HG02798 (cell line): ENCODE measurements at regions not wholly inside any gene's neighbourhood (a gene's known extent, or its start where the extent isn't known, plus 50 kb on each side); places are given as distances from the start of the nearest gene placed in this dataset.

Experiments
- ATAC-seq: cut with Tn5 transposase; IDR thresholded peaks from one replicate; pipeline ENCODE4 v1.9.1; 2021; ENCODE audit warnings: mild to moderate bottlenecking; ENCODE audit not compliant: unreplicated experiment, poor library complexity

DNA sequence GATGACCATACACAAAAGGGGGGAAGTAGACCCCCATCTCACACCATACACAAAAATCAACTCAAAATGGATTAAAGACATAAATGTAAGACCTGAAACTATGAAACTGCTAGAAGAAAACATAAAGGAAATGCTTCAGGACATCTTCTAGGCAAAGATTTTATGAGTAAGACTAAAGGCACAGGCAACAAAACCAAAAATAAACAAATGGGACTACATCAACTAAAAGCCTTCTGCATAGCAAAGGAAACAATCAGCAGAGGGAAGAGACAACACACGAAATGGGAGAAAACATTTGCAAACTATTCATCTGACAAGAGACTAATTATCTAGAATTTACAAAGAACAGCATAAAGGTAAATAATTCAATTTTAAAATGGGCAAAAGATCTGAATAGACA is 152.1 kb downstream of the AXIN2 start:
- no peak for ATAC-seq

- ATAC-seq = no peak
Measured at GRCh38 chr17:65408050-65408449, 153.4 kb downstream of the AXIN2 start.

- ATAC-seq = no peak
Measured at GRCh38 chr17:65407017-65407416, 154.4 kb downstream of the AXIN2 start.

DNA sequence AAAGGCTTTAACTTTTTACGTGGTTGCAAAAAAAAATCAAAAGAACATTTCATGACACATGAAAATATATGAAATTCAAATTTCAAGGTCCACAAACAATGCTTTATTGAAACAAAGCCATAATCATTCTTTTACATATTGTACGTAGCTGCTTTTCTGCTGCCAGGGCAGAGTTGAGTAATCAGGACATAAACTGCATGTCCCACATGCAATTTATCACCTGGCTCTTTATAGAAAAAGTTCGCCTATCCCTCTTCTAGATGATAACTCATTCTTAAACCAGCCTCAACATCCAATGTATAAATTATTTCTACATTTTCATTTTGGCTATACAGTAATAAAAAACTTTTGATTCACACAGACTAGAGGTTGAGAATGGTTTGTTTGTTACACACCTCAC is 154.9 kb downstream of the AXIN2 start:
- no peak for ATAC-seq

DNA sequence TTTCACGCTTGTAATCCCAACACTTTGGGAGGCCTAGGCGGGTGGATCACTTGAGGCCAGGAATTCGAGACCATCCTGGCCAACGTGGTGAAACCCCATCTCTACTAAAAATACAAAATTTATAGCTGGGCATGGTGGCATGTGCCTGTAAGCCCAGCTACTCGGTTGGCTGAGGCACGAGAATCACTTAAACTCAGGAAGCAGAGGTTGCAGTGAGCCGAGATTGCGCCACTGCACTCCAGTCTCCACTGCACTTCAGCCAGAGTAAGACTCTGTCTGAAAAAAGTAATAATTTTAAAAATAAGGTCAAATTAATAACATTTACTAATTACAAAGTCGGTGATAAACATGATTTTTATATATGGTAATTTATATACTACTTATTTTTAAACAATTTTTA is 155.9 kb downstream of the AXIN2 start:
- no peak for ATAC-seq

GRCh38 chr17:65404761-65405160 is 156.7 kb downstream of the AXIN2 start:
- no peak for ATAC-seq

GRCh38 chr17:65403626-65404025 is 157.8 kb downstream of the AXIN2 start:
- ATAC-seq = no peak

DNA sequence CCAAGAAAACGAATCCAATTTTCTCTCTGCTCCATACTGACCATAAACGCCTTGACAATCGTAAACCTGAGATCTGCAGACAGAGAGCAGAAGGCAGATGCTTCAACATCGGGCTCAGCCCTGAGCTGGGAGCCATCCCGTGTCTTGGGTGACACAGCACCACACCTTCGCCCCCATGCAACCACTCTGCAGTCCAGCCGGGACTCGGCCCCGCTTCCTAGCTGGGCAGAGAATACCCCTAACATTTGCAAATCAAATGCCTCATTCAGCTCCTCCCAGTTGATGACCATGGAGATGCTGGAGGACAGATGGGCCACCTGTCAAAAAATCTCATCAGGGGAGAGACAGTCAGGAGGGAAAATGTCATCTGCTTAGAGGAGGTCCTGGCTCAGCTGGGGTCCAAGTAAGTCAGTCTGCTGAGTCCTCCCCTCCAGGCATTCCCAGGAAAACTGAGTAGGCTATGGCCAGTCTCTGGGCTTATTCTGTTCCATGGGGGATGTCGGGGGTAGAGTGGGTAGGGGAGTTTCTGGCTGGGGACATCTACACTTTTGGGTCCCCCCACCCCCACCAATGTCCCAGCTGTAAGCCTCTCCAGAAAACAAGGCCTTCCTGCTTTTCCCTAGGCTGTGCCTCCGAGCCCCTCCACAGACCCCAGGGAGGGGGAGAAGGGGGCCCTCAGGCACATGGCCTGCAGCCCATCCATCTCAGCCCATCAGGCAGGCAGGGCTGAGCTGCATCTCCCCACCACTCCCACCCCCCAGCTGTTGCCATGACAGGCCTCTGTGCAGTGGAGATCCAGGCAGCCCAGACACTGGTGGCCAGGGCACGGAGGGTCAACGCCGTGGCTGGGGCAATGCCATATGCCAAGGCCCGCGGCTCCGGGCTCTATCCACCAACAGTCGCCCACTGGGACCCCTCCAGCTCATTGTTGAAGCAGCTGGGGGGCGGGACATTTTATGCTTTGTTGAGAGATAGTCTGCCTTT is 158.6 kb downstream of the AXIN2 start:
- no peak for ATAC-seq

DNA sequence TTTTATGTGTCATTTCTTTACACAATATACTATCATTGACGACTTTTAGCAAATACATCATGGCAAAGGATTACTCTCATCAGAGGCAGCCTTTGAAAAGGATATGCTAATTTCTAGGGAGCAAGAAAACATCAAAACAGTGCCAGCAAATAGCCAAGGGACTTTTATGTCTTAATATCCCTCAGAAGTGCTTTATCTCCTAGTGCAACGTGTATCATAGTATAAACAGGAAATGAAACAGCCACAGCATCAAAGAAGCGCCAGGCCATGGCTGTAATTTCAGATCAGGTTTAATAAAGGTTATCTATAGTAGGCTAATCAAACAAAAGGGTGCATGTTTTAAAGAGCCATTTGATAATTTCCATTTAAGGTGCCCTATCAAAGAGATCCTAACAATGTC is 159.9 kb downstream of the AXIN2 start:
- no peak for ATAC-seq

DNA sequence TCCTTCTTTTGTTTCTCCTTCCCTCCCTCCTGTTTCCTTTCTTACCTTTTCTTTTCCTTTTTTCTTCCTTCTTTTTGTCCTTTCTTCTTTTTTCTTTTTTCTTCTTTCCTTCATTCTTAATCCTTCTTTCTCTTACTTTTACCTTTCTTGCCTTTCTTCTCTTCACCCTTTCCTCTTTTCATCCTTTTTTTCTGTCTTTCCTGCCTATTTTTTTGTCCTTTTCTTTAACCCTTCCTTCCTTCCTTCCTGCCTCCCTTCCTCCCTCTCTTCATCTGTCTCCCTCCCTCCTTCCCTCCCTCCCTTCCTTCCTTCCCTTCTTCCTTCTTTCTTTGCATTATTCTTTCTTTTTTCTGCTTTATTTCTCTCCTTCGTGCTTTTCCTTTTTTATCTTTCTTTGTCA is 160.7 kb downstream of the AXIN2 start:
- ATAC-seq = no peak

DNA sequence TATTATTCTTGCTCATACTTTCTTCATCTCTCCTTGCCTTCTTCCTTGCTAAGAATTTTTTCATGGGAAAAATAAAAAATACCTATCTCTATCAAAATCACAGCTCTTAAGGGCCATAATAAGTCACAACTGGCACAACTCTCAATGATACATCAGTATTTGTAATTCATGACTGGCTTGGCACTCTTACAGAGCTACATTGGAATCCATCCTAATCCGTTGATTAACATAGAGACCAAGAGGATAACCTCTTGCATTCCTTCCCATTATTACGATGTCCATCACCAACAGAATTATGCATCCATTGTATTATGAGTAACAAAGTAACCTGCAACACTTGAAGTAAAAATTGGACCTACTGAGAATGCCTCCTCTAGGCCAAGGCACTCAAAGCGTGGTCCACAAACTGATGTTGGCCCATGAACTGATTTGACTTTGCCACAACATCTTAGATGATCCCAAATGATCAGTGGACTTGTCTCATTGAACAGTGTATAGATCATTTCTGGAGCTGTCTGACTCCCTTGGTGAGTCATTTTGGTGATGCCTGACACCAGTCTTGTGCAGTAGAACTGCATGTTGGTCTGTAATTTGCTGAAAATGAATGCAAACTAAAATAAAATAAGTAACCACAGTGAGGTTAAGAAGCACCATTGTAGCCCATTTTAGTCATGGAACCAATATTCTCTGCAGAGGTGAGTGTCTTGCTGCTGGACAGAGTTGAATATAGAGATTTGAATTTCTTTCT is 163.2 kb downstream of the AXIN2 start:
- ATAC-seq = no peak

- ATAC-seq = no peak
Measured at GRCh38 chr17:65395924-65396323, 165.5 kb downstream of the AXIN2 start.

GRCh38 chr17:65394811-65395472 is 166.5 kb downstream of the AXIN2 start:
- ATAC-seq = no peak

DNA sequence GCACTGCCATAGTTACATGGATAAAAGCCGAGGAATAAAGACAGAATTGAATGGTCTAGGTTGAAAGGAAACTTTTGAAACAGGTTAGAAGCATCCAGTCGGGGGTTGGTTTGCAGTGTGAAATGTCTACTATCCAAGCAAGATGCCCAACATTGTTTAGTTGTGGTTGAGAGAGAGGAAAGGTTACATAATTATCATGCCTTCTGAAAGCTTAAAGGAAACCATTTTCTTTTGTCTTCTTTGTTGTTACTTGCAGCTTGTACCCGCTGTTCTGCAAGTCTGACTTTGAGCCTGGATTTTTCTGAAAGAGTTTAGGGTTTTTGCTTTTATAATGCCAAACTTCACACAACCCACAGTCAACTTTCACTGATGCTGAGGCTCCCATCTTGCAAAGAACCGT is 167.9 kb downstream of the AXIN2 start:
- no peak for ATAC-seq

- no peak for ATAC-seq
Measured at GRCh38 chr17:65389949-65390348, 171.5 kb downstream of the AXIN2 start.

GRCh38 chr17:65389426-65389825 is 172.0 kb downstream of the AXIN2 start:
- ATAC-seq = no peak

GRCh38 chr17:65388911-65389310 is 172.5 kb downstream of the AXIN2 start:
- no peak for ATAC-seq

DNA sequence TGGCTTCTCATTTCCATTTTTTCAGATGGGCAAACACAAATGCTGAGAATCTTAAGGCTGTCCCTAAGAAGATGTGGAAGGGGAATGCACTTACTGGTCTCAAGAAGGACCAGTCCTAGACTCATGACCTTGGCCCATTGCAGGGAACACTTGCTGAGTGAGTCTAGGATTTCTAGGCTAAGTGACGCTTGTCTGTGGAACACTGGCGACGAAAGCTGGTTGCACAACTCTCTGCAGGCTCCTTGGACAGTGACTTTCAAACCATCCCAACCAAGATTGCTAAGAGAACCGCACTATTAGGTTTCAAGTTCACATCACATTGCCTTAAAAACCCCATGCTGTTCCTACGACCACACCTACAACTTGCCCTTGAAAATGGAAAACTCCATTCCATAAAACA is 174.1 kb downstream of the AXIN2 start:
- ATAC-seq = no peak

DNA sequence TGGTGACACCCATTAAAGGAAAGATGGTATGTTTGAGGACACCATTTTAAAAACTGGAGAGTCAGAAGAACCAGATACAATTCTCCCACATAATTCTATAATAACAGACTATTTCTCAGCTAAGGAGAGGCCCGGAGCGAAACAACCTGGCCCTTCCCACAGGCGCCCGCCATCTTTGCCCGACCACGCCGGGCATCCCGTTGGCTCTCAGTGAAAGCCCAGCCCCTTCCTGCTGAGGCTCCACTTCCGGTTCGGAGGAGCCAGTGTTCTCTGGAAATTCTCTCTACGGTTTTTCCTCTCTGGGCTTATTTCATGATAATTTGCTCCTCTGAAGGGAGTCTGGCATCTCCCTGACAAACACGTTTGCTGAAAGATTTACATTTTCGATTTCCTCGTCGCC is 175.7 kb downstream of the AXIN2 start:
- ATAC-seq = no peak

GRCh38 chr17:65385071-65385470 is 176.4 kb downstream of the AXIN2 start:
- ATAC-seq = no peak

DNA sequence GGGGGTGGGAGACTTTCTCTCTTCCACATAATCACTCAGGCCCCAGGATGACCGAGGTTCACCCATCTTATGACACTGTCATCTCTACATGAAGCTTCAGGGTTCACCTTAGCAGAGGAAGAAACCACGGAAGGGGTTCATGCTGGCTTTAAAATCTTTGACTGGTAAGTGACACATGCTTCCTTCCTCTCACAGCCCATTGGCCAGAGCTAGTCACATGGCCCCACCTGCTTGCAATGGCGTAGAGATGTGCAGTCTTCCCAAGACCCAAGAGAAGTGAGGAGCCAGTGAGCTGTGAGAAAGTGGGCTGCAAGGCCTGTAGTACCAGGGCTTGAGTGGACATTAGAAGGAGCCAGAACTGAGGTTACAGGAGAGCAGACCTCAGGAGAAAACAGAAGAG is 180.3 kb downstream of the AXIN2 start:
- no peak for ATAC-seq
